ENCODE measurements at regions not wholly inside any gene's neighbourhood (a gene's known extent, or its start where the extent isn't known, plus 50 kb on each side); places are given as distances from the start of the nearest gene placed in this dataset.

DNA sequence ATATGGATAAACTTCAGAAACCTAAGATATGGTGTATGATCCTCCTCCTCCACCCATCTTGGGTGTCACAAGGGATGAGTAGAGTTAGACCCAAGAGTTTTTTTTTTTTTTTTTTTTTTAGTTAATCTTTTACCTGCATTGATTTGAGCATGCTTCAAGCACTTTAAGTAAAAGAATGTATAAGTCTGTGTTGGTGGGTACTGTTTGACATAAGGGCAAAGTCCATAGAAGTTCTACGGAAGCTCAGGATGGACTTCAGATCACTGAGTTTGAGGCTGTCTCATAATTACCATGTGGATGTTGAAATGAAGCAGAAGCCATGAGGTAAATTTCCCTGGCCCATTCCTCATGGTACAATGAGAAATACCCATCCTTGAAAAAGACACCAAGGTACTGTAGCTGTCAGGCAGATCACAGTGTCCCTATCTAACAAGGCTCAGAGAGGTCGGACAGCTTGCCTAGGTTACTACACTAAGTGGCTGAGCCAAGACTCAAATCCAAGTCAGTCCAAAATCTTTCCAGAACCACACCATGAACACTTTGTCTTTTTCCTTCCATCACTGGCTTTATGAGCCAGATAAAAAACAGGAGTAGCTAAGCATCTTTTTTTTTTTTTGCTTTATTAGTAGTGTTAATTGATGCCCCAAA, 962.8 kb downstream of the CDH11 start:
- TF ChIP-seq TAF1 (IDR thresholded peaks at IDR 0.05; ENCODE audit: low read depth) (no peak), SMC3 (conservative IDR thresholded peaks at IDR 0.05; ENCODE audit: poor library complexity) (no peak), MXI1 (conservative IDR thresholded peaks at IDR 0.05; ENCODE audit: poor library complexity, severe bottlenecking) (no peak), EZH2 (IDR thresholded peaks at IDR 0.05; ENCODE audit: borderline replicate concordance, insufficient read depth, low read length, poor library complexity, severe bottlenecking) (no peak), POLR2AphosphoS5 (IDR thresholded peaks at IDR 0.05) (no peak)
- TF ChIP-seq, protein P1, sequence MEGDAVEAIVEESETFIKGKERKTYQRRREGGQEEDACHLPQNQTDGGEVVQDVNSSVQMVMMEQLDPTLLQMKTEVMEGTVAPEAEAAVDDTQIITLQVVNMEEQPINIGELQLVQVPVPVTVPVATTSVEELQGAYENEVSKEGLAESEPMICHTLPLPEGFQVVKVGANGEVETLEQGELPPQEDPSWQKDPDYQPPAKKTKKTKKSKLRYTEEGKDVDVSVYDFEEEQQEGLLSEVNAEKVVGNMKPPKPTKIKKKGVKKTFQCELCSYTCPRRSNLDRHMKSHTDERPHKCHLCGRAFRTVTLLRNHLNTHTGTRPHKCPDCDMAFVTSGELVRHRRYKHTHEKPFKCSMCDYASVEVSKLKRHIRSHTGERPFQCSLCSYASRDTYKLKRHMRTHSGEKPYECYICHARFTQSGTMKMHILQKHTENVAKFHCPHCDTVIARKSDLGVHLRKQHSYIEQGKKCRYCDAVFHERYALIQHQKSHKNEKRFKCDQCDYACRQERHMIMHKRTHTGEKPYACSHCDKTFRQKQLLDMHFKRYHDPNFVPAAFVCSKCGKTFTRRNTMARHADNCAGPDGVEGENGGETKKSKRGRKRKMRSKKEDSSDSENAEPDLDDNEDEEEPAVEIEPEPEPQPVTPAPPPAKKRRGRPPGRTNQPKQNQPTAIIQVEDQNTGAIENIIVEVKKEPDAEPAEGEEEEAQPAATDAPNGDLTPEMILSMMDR (IDR thresholded peaks at IDR 0.05; ENCODE audit: poor library complexity, severe bottlenecking): no peak
- TF ChIP-seq, protein P2, sequence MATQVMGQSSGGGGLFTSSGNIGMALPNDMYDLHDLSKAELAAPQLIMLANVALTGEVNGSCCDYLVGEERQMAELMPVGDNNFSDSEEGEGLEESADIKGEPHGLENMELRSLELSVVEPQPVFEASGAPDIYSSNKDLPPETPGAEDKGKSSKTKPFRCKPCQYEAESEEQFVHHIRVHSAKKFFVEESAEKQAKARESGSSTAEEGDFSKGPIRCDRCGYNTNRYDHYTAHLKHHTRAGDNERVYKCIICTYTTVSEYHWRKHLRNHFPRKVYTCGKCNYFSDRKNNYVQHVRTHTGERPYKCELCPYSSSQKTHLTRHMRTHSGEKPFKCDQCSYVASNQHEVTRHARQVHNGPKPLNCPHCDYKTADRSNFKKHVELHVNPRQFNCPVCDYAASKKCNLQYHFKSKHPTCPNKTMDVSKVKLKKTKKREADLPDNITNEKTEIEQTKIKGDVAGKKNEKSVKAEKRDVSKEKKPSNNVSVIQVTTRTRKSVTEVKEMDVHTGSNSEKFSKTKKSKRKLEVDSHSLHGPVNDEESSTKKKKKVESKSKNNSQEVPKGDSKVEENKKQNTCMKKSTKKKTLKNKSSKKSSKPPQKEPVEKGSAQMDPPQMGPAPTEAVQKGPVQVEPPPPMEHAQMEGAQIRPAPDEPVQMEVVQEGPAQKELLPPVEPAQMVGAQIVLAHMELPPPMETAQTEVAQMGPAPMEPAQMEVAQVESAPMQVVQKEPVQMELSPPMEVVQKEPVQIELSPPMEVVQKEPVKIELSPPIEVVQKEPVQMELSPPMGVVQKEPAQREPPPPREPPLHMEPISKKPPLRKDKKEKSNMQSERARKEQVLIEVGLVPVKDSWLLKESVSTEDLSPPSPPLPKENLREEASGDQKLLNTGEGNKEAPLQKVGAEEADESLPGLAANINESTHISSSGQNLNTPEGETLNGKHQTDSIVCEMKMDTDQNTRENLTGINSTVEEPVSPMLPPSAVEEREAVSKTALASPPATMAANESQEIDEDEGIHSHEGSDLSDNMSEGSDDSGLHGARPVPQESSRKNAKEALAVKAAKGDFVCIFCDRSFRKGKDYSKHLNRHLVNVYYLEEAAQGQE (IDR thresholded peaks at IDR 0.05; ENCODE audit: borderline replicate concordance): no peak
